ENCODE measurements at regions not wholly inside any gene's neighbourhood (a gene's known extent, or its start where the extent isn't known, plus 50 kb on each side); places are given as distances from the start of the nearest gene placed in this dataset.
"Not testable (repeated sequence)": the region's sequence is repeated elsewhere in the genome, so short reads cannot be mapped to it uniquely, and the experiment has no call there.

- DNase-seq = not testable (repeated sequence)
These were observed 785.1 kb downstream of the TDRD15 start for GRCh38 chr2:21908712-21909380.

- no peak for DNase-seq
These were observed 787.2 kb downstream of the TDRD15 start for GRCh38 chr2:21910832-21911507.

GRCh38 chr2:21912405-21912804 is 788.6 kb downstream of the TDRD15 start:
- no peak for DNase-seq

GRCh38 chr2:21915201-21915600 is 791.4 kb downstream of the TDRD15 start:
- no peak for DNase-seq

- DNase-seq = no peak
These were observed 793.3 kb downstream of the TDRD15 start for GRCh38 chr2:21916934-21917522.

- DNase-seq = no peak
These were observed 797.0 kb downstream of the TDRD15 start for GRCh38 chr2:21920721-21921120.

- DNase-seq = no peak
These were observed 801.0 kb downstream of the TDRD15 start for GRCh38 chr2:21924640-21925285.

- DNase-seq = no peak
These were observed 804.5 kb downstream of the TDRD15 start for GRCh38 chr2:21928292-21928691.

GRCh38 chr2:21930226-21930625 is 806.5 kb downstream of the TDRD15 start:
- no peak for DNase-seq

GRCh38 chr2:21939967-21940366 is 816.2 kb downstream of the TDRD15 start:
- DNase-seq = no peak

- DNase-seq = no peak
These were observed 820.8 kb downstream of the TDRD15 start for GRCh38 chr2:21944536-21944935.

GRCh38 chr2:21945658-21946057 is 821.9 kb downstream of the TDRD15 start:
- DNase-seq = no peak

GRCh38 chr2:21947046-21947445 is 823.3 kb downstream of the TDRD15 start:
- no peak for DNase-seq

GRCh38 chr2:21966139-21966538 is 842.4 kb downstream of the TDRD15 start:
- DNase-seq = no peak

GRCh38 chr2:21970971-21971370 is 847.2 kb downstream of the TDRD15 start:
- no peak for DNase-seq

GRCh38 chr2:21972586-21972985 is 848.8 kb downstream of the TDRD15 start:
- DNase-seq = no peak

GRCh38 chr2:21981127-21981526 is 857.4 kb downstream of the TDRD15 start:
- no peak for DNase-seq

- no peak for DNase-seq
These were observed 869.2 kb downstream of the TDRD15 start for GRCh38 chr2:21993002-21993401.

GRCh38 chr2:21996339-21996738 is 872.6 kb downstream of the TDRD15 start:
- DNase-seq = no peak

- DNase-seq = no peak
These were observed 875.8 kb downstream of the TDRD15 start for GRCh38 chr2:21999522-21999921.

GRCh38 chr2:22002066-22002465 is 878.3 kb downstream of the TDRD15 start:
- no peak for DNase-seq

GRCh38 chr2:22003270-22003669 is 879.5 kb downstream of the TDRD15 start:
- DNase-seq = no peak

GRCh38 chr2:22011048-22011447 is 887.3 kb downstream of the TDRD15 start:
- DNase-seq = no peak
